GM19463 (cell line): ENCODE measurements at regions not wholly inside any gene's neighbourhood (a gene's known extent, or its start where the extent isn't known, plus 50 kb on each side); places are given as distances from the start of the nearest gene placed in this dataset.
"Not testable (repeated sequence)": the region's sequence is repeated elsewhere in the genome, so short reads cannot be mapped to it uniquely, and the experiment has no call there.

Source experiments
- ATAC-seq: cut with Tn5 transposase; IDR thresholded peaks from one replicate; pipeline ENCODE4 v1.9.1; 2021; ENCODE audit warnings: mild to moderate bottlenecking, moderate library complexity; ENCODE audit not compliant: unreplicated experiment

- no peak for ATAC-seq
These were observed 109.9 kb upstream of the ADO start for GRCh38 chr10:62694537-62695126.

- no peak for ATAC-seq
These were observed 107.7 kb upstream of the ADO start for GRCh38 chr10:62696798-62697197.

- ATAC-seq = no peak
These were observed 105.4 kb upstream of the ADO start for GRCh38 chr10:62699148-62699547.

- not testable (repeated sequence) for ATAC-seq
These were observed 100.4 kb upstream of the ADO start for GRCh38 chr10:62704121-62704520.

DNA sequence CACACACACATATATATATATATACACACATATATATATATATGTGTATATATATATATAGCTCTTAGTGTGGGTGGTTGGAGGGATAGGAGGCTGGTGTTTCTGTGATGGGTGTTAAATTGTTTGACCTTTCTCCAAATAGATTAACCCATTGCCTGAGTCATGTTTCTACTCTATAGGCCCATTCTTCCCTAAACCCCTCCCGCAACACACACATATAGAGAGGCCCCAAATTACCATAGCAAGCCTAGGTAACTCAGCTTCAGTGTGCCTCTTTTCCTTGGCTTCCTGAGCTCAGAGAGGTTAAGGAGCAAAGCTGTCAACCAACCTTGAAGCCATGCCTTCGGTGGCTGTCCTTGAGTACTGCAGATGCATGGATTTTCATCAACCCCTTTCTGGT lies 98.7 kb upstream of the ADO start:
- ATAC-seq = no peak

DNA sequence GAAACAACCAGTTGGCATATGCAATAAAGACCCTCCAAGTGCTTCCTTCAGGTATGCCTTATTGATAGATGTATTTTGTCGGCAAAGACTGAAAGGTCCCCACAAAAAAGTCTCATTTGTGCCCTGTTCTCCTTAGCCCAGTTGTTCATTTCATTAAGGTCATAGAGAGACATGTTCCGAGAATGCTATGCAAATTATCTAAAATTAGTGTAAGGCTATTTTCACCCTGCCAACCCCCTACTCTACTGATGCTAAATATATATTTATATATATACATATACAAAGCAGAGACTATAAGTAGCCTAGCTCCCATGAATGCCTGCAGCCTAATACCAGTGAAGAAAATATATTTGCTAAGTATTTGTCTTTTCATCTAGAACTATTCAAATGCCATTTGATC lies 96.7 kb upstream of the ADO start:
- ATAC-seq = peak; percentile 46

DNA sequence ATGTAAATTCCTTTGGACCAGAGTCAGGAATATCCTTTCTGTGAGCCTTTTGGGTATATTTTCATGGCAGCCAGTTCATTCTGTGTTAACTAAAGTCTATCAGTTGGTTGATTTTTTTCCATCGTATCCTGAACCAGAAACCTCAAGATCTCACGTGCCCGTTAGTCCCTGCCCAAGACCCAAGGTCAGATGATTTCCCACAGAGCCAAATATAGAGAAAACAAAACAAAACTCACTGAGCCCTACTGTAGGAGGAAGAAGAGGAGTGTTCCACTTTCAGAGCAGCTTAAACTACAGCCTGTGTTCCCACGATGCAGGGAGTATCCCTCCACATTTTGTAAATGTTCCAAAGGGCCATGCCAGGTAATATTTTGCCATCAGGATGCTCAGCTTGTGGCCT lies 96.0 kb upstream of the ADO start:
- ATAC-seq = peak; percentile 40

DNA sequence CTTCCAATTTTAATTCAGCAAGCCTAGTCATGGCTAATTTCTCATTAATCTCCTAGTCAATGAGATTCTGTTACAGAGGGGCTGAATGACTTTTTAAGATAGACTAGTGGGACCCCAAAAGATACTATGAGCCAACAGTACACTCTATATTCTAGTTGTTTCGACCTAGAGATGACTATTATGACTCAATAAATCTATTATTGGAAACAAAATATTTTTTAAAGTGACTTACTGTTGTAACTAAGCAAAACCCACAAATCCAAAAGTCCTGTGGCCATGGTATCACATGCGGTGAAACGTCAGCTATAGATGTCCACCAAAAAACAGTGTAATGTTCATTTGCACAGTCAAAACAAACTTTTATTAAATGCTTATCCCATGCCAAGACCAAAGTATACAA lies 95.3 kb upstream of the ADO start:
- no peak for ATAC-seq

- peak; percentile 52 for ATAC-seq
These were observed 94.3 kb upstream of the ADO start for GRCh38 chr10:62710182-62710581.

DNA sequence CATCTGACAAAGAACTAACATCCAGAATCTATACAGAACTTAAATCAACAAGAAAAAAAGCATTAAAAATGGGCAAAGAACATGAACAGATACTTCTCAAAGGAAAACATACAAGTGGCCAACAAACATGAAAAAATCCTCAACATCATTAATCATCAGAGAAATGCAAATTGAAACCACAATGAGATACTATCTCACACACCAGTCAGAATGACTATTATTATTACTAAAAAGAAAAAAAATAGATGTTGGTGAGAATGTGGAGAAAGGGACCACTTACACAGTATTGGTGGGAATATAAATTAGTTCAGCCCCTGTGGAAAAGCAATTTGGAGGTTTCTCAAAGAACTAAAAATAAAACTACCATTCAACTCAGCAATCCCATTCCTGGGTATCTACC lies 89.1 kb upstream of the ADO start:
- ATAC-seq = no peak

DNA sequence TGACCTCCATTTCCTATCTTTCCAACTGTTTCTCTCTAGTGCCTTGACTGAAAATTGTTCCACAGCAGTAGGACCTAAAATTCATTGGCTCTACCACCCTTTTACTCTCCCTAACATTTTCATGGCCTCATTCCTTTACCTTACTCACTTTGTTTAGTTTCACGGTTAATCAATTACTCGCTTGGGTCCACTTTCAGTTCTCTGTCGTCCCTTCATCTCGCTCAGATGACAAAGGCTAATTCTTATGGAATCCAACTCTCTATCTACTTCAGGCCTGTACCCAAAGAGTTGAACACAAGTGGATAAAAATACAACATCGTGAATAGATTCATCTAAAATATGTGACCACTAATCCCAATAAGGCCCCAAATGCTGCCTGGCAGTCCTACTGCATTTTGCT lies 85.9 kb upstream of the ADO start:
- no peak for ATAC-seq

DNA sequence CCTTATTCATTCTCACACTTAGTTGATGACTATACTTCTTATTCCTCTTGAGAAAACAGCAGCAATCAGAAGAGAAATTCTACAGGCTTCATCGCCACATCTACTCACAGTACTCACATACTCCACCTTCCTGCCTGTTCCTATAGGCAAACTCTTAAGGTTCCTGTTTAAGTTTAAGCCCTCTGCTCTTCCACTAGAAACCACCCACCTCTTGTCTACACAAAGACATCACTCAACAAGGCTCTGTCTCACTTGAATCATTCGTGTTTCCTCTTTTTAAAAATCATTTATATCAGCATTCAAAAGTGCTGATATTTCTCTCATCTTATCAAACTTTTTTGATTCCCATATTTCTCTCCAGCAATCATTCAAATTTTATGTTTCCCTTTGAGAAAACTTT lies 85.5 kb upstream of the ADO start:
- no peak for ATAC-seq

GRCh38 chr10:62721687-62722086 lies 82.8 kb upstream of the ADO start:
- no peak for ATAC-seq

DNA sequence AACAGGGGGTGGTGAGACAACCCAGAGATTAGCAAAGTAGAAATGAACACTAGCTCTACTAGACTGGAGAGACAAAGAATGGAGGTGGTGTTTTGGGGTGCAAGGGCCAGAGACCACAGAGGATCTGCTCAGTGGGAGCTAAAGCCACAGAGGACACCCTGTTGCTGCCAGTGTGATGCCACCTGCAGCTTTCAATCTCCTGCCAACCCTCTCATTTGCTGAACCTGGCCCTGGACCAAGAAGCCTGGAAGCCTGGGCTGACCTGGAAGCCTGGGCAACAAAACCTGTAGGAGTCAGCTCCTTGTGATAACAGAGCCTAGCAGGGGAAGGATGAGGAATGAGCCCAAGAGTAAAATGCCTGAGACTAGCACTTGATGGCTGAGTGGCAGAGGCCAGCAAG lies 81.1 kb upstream of the ADO start:
- ATAC-seq = no peak

- ATAC-seq = no peak
These were observed 80.1 kb upstream of the ADO start for GRCh38 chr10:62724465-62724864.

DNA sequence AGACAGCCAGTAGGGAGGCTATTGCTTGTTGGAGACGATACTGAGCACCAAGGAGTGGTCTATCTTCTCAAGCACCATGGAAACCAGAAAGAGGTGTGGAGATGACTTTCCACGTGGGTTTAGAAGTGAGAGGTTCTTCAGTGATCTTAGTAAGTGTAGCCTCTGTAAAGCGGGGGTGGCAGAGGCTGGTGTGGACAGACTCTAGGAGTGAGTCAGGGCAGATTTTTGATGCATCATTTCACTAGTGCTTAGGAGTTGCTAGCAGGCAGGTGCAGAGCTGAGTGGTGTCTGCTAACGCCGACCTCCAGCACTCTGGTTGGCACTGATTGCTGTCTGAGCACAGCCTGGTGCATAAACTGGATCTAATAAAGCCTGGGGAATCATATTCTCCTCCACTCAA lies 78.4 kb upstream of the ADO start:
- peak; percentile 96 for ATAC-seq

GRCh38 chr10:62726638-62727037 lies 77.9 kb upstream of the ADO start:
- ATAC-seq = no peak

DNA sequence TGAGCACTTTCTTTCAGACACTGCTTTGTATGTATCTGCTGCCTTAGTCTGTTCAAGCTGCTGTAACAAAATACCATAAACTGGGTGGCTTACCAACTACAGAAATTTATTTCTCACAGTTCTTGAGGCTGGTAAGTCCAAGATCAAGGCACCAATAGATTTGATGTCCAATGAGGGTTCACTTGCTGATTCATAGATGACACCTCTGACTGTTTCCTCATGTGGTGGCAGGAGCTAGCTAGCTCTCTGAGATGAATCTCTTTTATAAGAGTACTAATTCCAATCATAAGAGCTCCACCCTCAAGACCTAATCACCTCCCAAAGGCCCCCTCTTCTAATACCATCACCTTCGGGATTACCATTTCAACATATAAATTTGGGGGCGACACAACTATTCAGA lies 76.6 kb upstream of the ADO start:
- no peak for ATAC-seq

DNA sequence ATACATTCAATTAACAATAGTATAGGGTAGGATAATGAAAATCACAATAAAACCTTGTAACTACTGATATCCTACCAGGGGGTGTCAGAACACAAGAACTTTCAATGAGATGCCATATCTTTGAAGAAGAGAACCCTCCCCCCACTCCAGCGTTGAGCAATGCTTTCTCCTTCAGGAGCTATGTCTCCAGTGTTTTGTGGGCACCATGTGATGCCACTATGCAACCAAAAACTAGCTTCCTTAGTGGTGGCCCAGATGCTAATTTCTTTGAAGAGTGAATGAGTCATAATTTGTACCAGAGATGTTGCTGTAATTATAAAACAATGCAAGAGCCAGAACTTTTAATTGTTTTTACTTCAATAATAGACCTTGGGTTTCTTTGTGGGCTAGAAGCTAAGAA lies 76.0 kb upstream of the ADO start:
- ATAC-seq = no peak

DNA sequence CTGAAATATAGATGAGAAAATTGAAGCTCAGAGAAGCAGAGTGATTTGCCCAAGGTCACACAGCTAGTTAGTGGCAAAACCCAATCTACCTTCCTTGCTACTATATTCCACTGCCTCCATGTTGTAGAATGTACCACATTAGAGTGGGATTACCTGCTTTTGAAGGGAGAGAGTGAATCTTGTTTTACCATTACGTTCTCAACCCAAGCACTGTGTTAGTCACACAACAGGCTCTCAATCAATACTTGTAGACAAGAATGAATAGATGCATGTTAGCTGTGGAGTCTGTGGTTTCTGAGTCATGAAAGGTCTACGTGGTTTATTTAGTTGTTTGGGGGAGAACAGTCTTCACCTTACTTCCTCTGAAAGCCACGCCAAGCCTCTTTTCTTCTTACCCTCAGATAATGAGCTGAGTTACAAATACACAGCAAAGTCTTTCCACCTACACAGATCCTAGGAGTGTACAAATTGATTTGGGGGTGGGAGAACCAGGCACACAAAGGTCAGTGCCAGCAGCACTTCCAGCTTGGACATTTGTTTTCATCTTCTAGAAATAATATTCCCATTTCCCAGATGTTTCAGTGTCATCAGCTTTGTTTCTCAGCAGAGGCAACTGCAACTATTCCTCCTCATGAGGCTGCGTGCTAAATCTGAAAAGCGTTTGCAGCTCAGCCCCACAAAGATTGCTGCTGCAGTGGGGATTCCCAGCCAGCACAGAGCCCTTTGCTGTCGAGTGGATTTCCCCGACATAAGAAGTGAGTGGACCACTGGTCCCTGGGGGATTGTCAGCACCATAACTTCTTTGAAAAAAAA lies 71.5 kb upstream of the ADO start:
- ATAC-seq = peak; percentile 68

GRCh38 chr10:62733654-62734293 lies 70.7 kb upstream of the ADO start:
- peak; percentile 1 for ATAC-seq

DNA sequence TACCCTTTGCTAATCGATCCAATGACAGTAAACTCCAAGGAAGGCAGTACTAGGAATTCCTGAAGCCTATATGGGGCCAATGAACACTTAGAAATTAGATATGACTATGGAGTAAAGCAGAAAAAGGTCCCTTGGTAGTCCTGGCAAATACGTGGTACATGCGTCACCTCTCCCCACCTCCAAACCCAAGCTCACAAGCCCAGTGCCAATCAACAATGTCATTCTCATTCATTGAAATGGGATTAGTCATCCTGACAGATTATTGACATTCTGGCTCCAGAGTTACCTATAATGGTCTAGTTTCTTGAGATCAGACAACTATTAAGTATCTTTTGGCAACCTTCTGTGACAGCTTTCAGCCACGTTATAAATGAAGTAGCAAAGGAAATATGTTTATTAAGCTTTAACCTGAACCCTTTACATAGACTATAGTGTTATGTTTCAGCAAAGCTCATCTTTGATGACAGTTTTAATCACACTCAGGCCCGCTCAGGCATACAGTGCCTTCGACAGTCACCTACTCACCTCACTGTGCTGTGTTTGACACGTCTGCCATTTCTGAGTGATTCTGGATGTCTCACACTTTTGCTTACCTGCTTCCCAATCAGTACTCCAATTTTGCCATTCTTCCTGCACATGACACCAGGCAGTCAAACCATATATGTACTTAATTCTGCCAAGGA lies 69.6 kb upstream of the ADO start:
- no peak for ATAC-seq
